Esophagus squamous epithelium (tissue), 4 donors: ENCODE measurements at regions not wholly inside any gene's neighbourhood (a gene's known extent, or its start where the extent isn't known, plus 50 kb on each side); places are given as distances from the start of the nearest gene placed in this dataset.

Experiments
- POLR2A ChIP-seq, 4 donors: fragments of 450-650 bp; IDR thresholded peaks; one replicate each; pipeline ENCODE4 v1.6.1; 2017; ENCODE audit warnings: antibody characterized with exemption in 4 of 4, mild to moderate bottlenecking in 4 of 4, moderate library complexity in 3 of 4
- TF ChIP-seq, protein P1 (sequence below), 6 experiments: fragments of 450-650 bp in 4 of 6; fragments of 200-600 bp in 2 of 6; sonication (generic) in 2 of 6; IDR thresholded peaks; one replicate each; pipeline ENCODE4 v1.5.1; 2016 to 2019; ENCODE audit warnings: antibody characterized with exemption in 6 of 6, mild to moderate bottlenecking in 4 of 6, moderate library complexity in 4 of 6

GRCh38 chr1:29832936-29833335 is 596.6 kb downstream of the PTPRU start:
- TF ChIP-seq, protein P1, sequence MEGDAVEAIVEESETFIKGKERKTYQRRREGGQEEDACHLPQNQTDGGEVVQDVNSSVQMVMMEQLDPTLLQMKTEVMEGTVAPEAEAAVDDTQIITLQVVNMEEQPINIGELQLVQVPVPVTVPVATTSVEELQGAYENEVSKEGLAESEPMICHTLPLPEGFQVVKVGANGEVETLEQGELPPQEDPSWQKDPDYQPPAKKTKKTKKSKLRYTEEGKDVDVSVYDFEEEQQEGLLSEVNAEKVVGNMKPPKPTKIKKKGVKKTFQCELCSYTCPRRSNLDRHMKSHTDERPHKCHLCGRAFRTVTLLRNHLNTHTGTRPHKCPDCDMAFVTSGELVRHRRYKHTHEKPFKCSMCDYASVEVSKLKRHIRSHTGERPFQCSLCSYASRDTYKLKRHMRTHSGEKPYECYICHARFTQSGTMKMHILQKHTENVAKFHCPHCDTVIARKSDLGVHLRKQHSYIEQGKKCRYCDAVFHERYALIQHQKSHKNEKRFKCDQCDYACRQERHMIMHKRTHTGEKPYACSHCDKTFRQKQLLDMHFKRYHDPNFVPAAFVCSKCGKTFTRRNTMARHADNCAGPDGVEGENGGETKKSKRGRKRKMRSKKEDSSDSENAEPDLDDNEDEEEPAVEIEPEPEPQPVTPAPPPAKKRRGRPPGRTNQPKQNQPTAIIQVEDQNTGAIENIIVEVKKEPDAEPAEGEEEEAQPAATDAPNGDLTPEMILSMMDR (IDR thresholded peaks at IDR 0.05), result no peak
- no peak for TF ChIP-seq POLR2A (IDR thresholded peaks at IDR 0.05)
